WTC11 (cell line): ENCODE measurements at regions not wholly inside any gene's neighbourhood (a gene's known extent, or its start where the extent isn't known, plus 50 kb on each side); places are given as distances from the start of the nearest gene placed in this dataset.

Experiments
- ATAC-seq: fragments of 200-7000 bp; cut with Tn5 transposase; 2 replicates; pipeline ENCODE4 v1.10.0; 2021; ENCODE audit warnings: mild to moderate bottlenecking, moderate library complexity
- CTCF ChIA-PET: fragments of 300-600 bp; sonication (Branson Sonifier 250); formaldehyde crosslinking; loops from one replicate; lab custom pipeline; 2021; ENCODE audit warnings: antibody characterized with exemption; lab: Charles Lee
- POLR2A ChIA-PET: fragments of 350-600 bp; sonication (Branson Sonifier 250); formaldehyde crosslinking; loops from one replicate; lab custom pipeline; 2021; ENCODE audit warnings: antibody characterized with exemption; lab: Charles Lee
- DNase-seq: peaks from one replicate; pipeline ENCODE4 v3.0.0; 2021; ENCODE audit warnings: low spot score
- H3K27ac Mint-ChIP-seq: 2 replicates; pipeline ENCODE4 v1.8.0; 2021; ENCODE audit warnings: mixed read lengths
- H3K27me3 Mint-ChIP-seq: 2 replicates; pipeline ENCODE4 v1.8.0; 2021; ENCODE audit warnings: low read depth, mild to moderate bottlenecking, moderate library complexity, mixed read lengths
- H3K36me3 Mint-ChIP-seq: 2 replicates; pipeline ENCODE4 v1.8.0; 2021; ENCODE audit warnings: mixed read lengths
- H3K4me1 Mint-ChIP-seq: 2 replicates; pipeline ENCODE4 v1.8.0; 2022; ENCODE audit warnings: mixed read lengths
- H3K4me3 Mint-ChIP-seq: 2 replicates; pipeline ENCODE4 v1.8.0; 2021; ENCODE audit warnings: mild to moderate bottlenecking, moderate library complexity, mixed read lengths
- H3K9me3 Mint-ChIP-seq: 2 replicates; pipeline ENCODE4 v1.8.0; 2021; ENCODE audit warnings: mixed read lengths
- ELF4 ChIP-seq: sonication (generic); formaldehyde crosslinking; IDR thresholded peaks from 2 replicates; pipeline ENCODE4 v1.8.1; 2022; ENCODE audit warnings: low read depth, mild to moderate bottlenecking, moderate library complexity, missing genetic modification reagents
- IRF2 ChIP-seq: sonication (generic); formaldehyde crosslinking; IDR thresholded peaks from 2 replicates; pipeline ENCODE4 v1.8.0; 2022; ENCODE audit warnings: low read depth, missing genetic modification reagents, borderline replicate concordance
- JUN ChIP-seq: sonication (generic); formaldehyde crosslinking; IDR thresholded peaks from 2 replicates; pipeline ENCODE4 v1.8.0; 2023; ENCODE audit warnings: mild to moderate bottlenecking, missing genetic modification reagents
- KAT7 ChIP-seq: sonication (generic); formaldehyde crosslinking; IDR thresholded peaks from 2 replicates; pipeline ENCODE4 v1.8.1; 2023; ENCODE audit warnings: missing genetic modification reagents, mild to moderate bottlenecking, borderline replicate concordance
- NFATC4 ChIP-seq: fragments of 250-450 bp; sonication (Bioruptor Pico); IDR thresholded peaks from 2 replicates; pipeline ENCODE4 v1.9.0; 2021; ENCODE audit warnings: mild to moderate bottlenecking
- NFE2L1 ChIP-seq: sonication (generic); formaldehyde crosslinking; IDR thresholded peaks from 2 replicates; pipeline ENCODE4 v1.8.1; 2023; ENCODE audit warnings: missing genetic modification reagents
- NFYB ChIP-seq: sonication (generic); formaldehyde crosslinking; conservative IDR thresholded peaks from 2 replicates; pipeline ENCODE4 v1.8.0; 2022; ENCODE audit warnings: low read depth, missing genetic modification reagents
- NR2C2 ChIP-seq: sonication (generic); formaldehyde crosslinking; IDR thresholded peaks from 2 replicates; pipeline ENCODE4 v1.8.0; 2022; ENCODE audit warnings: mild to moderate bottlenecking, missing genetic modification reagents
- RELA ChIP-seq: sonication (generic); formaldehyde crosslinking; IDR thresholded peaks from 2 replicates; pipeline ENCODE4 v1.8.1; 2022; ENCODE audit warnings: missing genetic modification reagents, mild to moderate bottlenecking, borderline replicate concordance
- RORB ChIP-seq: fragments of 250-450 bp; sonication (Bioruptor Pico); IDR thresholded peaks from 2 replicates; pipeline ENCODE4 v1.9.0; 2021; ENCODE audit warnings: mild to moderate bottlenecking
- SMAD3 ChIP-seq: sonication (generic); formaldehyde crosslinking; IDR thresholded peaks from 2 replicates; pipeline ENCODE4 v1.8.0; 2022; ENCODE audit warnings: missing genetic modification reagents, mild to moderate bottlenecking, borderline replicate concordance
- TEAD1 ChIP-seq: sonication (generic); formaldehyde crosslinking; IDR thresholded peaks from 2 replicates; pipeline ENCODE4 v1.8.0; 2022; ENCODE audit warnings: mild to moderate bottlenecking, missing genetic modification reagents
- TP53 ChIP-seq: sonication (generic); formaldehyde crosslinking; IDR thresholded peaks from 2 replicates; pipeline ENCODE4 v1.8.1; 2023; ENCODE audit warnings: mild to moderate bottlenecking, missing genetic modification reagents
- ZNF232 ChIP-seq: sonication (generic); formaldehyde crosslinking; IDR thresholded peaks from 2 replicates; pipeline ENCODE4 v1.8.0; 2022; ENCODE audit warnings: mild to moderate bottlenecking, missing genetic modification reagents
- ZNF396 ChIP-seq: fragments of 250-450 bp; sonication (Bioruptor Pico); IDR thresholded peaks from 2 replicates; pipeline ENCODE4 v1.8.0; 2021; ENCODE audit warnings: mild to moderate bottlenecking, moderate library complexity, borderline replicate concordance
- ZNF416 ChIP-seq: fragments of 250-450 bp; sonication (Bioruptor Pico); IDR thresholded peaks from 2 replicates; pipeline ENCODE4 v1.9.0; 2021; ENCODE audit warnings: mild to moderate bottlenecking, inconsistent platforms
- TF ChIP-seq, protein P1 (sequence below): sonication (generic); formaldehyde crosslinking; conservative IDR thresholded peaks from 2 replicates; pipeline ENCODE4 v1.8.1; 2022; ENCODE audit warnings: mild to moderate bottlenecking, missing genetic modification reagents
- TF ChIP-seq, protein P2 (sequence below): sonication (generic); formaldehyde crosslinking; IDR thresholded peaks from 2 replicates; pipeline ENCODE4 v1.8.0; 2022; ENCODE audit warnings: mild to moderate bottlenecking, missing genetic modification reagents
- TF ChIP-seq, protein P3 (sequence below): sonication (generic); formaldehyde crosslinking; IDR thresholded peaks from 2 replicates; pipeline ENCODE4 v1.8.1; 2022; ENCODE audit warnings: low read depth, mild to moderate bottlenecking, moderate library complexity, missing genetic modification reagents, borderline replicate concordance
- TF ChIP-seq, protein P4 (sequence below): fragments of 250-450 bp; sonication (Bioruptor Pico); IDR thresholded peaks from 2 replicates; pipeline ENCODE4 v2.1.2; 2022; ENCODE audit warnings: mild to moderate bottlenecking, moderate library complexity
- TF ChIP-seq, protein P5 (sequence below): sonication (generic); formaldehyde crosslinking; IDR thresholded peaks from 2 replicates; pipeline ENCODE4 v1.8.1; 2022; ENCODE audit warnings: missing genetic modification reagents, borderline replicate concordance
- TF ChIP-seq, protein P6 (sequence below): fragments of 250-450 bp; sonication (Bioruptor Pico); IDR thresholded peaks from 2 replicates; pipeline ENCODE4 v1.9.0; 2021; ENCODE audit warnings: mild to moderate bottlenecking
- TF ChIP-seq, protein P7 (sequence below): sonication (generic); formaldehyde crosslinking; IDR thresholded peaks from 2 replicates; pipeline ENCODE4 v1.8.0; 2022; ENCODE audit warnings: mild to moderate bottlenecking, missing genetic modification reagents
- TF ChIP-seq, protein P8 (sequence below): sonication (generic); formaldehyde crosslinking; IDR thresholded peaks from 2 replicates; pipeline ENCODE4 v1.8.1; 2023; ENCODE audit warnings: mild to moderate bottlenecking, missing genetic modification reagents
- TF ChIP-seq, protein P9 (sequence below): sonication (generic); formaldehyde crosslinking; IDR thresholded peaks from 2 replicates; pipeline ENCODE4 v1.8.1; 2023; ENCODE audit warnings: mild to moderate bottlenecking, missing genetic modification reagents, moderate library complexity
- TF ChIP-seq, protein P10 (sequence below): sonication (generic); formaldehyde crosslinking; IDR thresholded peaks from 2 replicates; pipeline ENCODE4 v1.8.1; 2023; ENCODE audit warnings: mild to moderate bottlenecking, missing genetic modification reagents, moderate library complexity

DNA sequence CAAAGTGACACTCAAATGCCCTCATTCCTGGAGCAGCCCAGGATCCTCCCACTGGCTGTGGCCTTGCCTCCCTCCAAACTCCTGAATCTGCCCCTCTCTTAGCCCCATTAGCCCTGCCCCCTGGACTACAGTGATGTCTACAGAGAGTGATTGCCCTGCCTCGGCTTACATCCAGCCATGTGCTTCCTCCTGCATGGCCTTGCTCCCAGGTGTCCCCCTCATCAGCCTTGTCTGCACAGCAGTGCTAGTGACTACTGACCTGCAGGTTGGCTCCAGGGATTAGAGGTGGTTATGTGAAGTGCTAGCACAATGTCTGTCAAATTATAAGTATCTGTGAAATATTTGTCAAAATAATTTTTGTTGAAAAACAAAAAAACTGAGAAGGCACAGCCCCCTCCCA, 259.1 kb upstream of the MYT1L start:
- DNase-seq: no peak
- Mint-ChIP-seq H3K27me3 (no peaks in the 10 kb centered on the region), H3K36me3 (0 out of 2 replicates have a peak, but pooled peaks cover 2% of the 10 kb centered on the region), H3K9me3 (peaks cover 4% of the 10 kb centered on the region; the same call in 1 of the 2 replicates), H3K27ac (no peak overlapping the region), H3K4me1 (peaks cover 16% of the 10 kb centered on the region), H3K4me3 (no peak overlapping the region)
- CTCF ChIA-PET: no interaction called here
- no peak for ATAC-seq
- POLR2A ChIA-PET: no interaction called here
- TF ChIP-seq, protein P1, sequence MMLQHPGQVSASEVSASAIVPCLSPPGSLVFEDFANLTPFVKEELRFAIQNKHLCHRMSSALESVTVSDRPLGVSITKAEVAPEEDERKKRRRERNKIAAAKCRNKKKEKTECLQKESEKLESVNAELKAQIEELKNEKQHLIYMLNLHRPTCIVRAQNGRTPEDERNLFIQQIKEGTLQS (CRISPR knock-in tag): no peak
- no peak for TF ChIP-seq JUN (CRISPR knock-in tag)
- TF ChIP-seq TP53 (CRISPR knock-in tag): no peak
- TF ChIP-seq NR2C2: no peak
- TF ChIP-seq, protein P2, sequence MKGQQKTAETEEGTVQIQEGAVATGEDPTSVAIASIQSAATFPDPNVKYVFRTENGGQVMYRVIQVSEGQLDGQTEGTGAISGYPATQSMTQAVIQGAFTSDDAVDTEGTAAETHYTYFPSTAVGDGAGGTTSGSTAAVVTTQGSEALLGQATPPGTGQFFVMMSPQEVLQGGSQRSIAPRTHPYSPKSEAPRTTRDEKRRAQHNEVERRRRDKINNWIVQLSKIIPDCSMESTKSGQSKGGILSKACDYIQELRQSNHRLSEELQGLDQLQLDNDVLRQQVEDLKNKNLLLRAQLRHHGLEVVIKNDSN: no peak
- TF ChIP-seq, protein P3, sequence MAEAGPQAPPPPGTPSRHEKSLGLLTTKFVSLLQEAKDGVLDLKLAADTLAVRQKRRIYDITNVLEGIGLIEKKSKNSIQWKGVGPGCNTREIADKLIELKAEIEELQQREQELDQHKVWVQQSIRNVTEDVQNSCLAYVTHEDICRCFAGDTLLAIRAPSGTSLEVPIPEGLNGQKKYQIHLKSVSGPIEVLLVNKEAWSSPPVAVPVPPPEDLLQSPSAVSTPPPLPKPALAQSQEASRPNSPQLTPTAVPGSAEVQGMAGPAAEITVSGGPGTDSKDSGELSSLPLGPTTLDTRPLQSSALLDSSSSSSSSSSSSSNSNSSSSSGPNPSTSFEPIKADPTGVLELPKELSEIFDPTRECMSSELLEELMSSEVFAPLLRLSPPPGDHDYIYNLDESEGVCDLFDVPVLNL (CRISPR knock-in tag): no peak
- TF ChIP-seq, protein P4, sequence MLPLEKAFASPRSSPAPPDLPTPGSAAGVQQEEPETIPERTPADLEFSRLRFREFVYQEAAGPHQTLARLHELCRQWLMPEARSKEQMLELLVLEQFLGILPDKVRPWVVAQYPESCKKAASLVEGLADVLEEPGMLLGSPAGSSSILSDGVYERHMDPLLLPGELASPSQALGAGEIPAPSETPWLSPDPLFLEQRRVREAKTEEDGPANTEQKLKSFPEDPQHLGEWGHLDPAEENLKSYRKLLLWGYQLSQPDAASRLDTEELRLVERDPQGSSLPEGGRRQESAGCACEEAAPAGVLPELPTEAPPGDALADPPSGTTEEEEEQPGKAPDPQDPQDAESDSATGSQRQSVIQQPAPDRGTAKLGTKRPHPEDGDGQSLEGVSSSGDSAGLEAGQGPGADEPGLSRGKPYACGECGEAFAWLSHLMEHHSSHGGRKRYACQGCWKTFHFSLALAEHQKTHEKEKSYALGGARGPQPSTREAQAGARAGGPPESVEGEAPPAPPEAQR: no peak
- TF ChIP-seq NFE2L1 (CRISPR knock-in tag): no peak
- TF ChIP-seq NFYB: no peak
- no peak for TF ChIP-seq ELF4 (CRISPR knock-in tag)
- TF ChIP-seq RORB (CRISPR knock-in tag): no peak
- TF ChIP-seq KAT7 (CRISPR knock-in tag): no peak
- TF ChIP-seq, protein P5, sequence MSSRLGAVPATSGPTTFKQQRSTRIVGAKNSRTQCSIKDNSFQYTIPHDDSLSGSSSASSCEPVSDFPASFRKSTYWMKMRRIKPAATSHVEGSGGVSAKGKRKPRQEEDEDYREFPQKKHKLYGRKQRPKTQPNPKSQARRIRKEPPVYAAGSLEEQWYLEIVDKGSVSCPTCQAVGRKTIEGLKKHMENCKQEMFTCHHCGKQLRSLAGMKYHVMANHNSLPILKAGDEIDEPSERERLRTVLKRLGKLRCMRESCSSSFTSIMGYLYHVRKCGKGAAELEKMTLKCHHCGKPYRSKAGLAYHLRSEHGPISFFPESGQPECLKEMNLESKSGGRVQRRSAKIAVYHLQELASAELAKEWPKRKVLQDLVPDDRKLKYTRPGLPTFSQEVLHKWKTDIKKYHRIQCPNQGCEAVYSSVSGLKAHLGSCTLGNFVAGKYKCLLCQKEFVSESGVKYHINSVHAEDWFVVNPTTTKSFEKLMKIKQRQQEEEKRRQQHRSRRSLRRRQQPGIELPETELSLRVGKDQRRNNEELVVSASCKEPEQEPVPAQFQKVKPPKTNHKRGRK: no peak
- TF ChIP-seq TEAD1 (CRISPR knock-in tag): no peak
- TF ChIP-seq, protein P6, sequence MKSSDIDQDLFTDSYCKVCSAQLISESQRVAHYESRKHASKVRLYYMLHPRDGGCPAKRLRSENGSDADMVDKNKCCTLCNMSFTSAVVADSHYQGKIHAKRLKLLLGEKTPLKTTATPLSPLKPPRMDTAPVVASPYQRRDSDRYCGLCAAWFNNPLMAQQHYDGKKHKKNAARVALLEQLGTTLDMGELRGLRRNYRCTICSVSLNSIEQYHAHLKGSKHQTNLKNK: no peak

DNA sequence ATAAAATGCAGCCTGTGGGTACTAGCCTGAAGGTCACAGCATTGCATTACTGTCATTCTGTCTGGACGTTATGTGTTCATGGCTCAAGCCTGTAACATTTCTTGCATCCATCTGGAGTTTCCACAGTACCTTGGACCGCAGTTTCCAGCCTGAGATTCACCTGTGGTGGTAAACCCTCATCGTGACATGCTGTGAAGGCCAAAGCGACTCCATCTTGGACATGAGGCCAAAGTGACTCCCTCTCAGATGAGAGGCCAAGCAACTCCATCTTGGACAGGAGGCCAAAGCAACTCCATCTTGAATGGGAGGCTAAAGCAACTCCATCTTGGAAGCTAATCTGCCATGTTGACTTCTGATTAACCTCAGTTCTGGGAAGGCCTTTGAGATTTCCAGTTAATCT, 257.7 kb upstream of the MYT1L start:
- ChIA-PET CTCF (no interaction called here), POLR2A (no interaction called here)
- Mint-ChIP-seq H3K4me1 (peaks cover 16% of the 10 kb centered on the region), H3K27me3 (no peaks in the 10 kb centered on the region), H3K36me3 (no peaks in the 10 kb centered on the region), H3K9me3 (peaks cover 5% of the 10 kb centered on the region), H3K27ac (no peak overlapping the region), H3K4me3 (no peak overlapping the region)
- ATAC-seq (no peak), DNase-seq (no peak)
- TF ChIP-seq, protein P7, sequence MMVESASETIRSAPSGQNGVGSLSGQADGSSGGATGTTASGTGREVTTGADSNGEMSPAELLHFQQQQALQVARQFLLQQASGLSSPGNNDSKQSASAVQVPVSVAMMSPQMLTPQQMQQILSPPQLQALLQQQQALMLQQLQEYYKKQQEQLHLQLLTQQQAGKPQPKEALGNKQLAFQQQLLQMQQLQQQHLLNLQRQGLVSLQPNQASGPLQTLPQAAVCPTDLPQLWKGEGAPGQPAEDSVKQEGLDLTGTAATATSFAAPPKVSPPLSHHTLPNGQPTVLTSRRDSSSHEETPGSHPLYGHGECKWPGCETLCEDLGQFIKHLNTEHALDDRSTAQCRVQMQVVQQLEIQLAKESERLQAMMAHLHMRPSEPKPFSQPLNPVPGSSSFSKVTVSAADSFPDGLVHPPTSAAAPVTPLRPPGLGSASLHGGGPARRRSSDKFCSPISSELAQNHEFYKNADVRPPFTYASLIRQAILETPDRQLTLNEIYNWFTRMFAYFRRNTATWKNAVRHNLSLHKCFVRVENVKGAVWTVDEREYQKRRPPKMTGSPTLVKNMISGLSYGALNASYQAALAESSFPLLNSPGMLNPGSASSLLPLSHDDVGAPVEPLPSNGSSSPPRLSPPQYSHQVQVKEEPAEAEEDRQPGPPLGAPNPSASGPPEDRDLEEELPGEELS (CRISPR knock-in tag): no peak
- TF ChIP-seq NFATC4 (CRISPR knock-in tag) (no peak), ZNF416 (CRISPR knock-in tag) (no peak), ZNF232 (CRISPR knock-in tag) (no peak), ZNF396 (no peak), RELA (CRISPR knock-in tag) (no peak), RORB (CRISPR knock-in tag) (no peak), SMAD3 (no peak), IRF2 (CRISPR knock-in tag) (no peak)
- TF ChIP-seq, protein P8, sequence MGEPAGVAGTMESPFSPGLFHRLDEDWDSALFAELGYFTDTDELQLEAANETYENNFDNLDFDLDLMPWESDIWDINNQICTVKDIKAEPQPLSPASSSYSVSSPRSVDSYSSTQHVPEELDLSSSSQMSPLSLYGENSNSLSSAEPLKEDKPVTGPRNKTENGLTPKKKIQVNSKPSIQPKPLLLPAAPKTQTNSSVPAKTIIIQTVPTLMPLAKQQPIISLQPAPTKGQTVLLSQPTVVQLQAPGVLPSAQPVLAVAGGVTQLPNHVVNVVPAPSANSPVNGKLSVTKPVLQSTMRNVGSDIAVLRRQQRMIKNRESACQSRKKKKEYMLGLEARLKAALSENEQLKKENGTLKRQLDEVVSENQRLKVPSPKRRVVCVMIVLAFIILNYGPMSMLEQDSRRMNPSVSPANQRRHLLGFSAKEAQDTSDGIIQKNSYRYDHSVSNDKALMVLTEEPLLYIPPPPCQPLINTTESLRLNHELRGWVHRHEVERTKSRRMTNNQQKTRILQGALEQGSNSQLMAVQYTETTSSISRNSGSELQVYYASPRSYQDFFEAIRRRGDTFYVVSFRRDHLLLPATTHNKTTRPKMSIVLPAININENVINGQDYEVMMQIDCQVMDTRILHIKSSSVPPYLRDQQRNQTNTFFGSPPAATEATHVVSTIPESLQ (CRISPR knock-in tag): no peak
- TF ChIP-seq, protein P9, sequence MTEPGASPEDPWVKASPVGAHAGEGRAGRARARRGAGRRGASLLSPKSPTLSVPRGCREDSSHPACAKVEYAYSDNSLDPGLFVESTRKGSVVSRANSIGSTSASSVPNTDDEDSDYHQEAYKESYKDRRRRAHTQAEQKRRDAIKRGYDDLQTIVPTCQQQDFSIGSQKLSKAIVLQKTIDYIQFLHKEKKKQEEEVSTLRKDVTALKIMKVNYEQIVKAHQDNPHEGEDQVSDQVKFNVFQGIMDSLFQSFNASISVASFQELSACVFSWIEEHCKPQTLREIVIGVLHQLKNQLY (CRISPR knock-in tag): no peak
- TF ChIP-seq, protein P10, sequence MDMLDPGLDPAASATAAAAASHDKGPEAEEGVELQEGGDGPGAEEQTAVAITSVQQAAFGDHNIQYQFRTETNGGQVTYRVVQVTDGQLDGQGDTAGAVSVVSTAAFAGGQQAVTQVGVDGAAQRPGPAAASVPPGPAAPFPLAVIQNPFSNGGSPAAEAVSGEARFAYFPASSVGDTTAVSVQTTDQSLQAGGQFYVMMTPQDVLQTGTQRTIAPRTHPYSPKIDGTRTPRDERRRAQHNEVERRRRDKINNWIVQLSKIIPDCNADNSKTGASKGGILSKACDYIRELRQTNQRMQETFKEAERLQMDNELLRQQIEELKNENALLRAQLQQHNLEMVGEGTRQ: no peak
